Sciatic nerve (tissue), 2 donors: ENCODE measurements at regions not wholly inside any gene's neighbourhood (a gene's known extent, or its start where the extent isn't known, plus 50 kb on each side); places are given as distances from the start of the nearest gene placed in this dataset.
"Not testable (repeated sequence)": the region's sequence is repeated elsewhere in the genome, so short reads cannot be mapped to it uniquely, and the experiment has no call there.

Experiments used
- ATAC-seq: fragments of 200-7000 bp; cut with Tn5 transposase; one replicate; pipeline ENCODE4 v1.9.1; 2020; ENCODE audit warnings: mild to moderate bottlenecking, moderate library complexity
- DNase-seq: peaks from one replicate; pipeline ENCODE4 v3.0.0-alpha.2; 2020; ENCODE audit warnings: low spot score
- intact Hi-C: fragments of 100-400 bp; cut with DNase I; formaldehyde crosslinking; loops from one replicate; pipeline ENCODE4 v1.14.2; 2022
- donor health status: DM: no; HTN: no; CAD: no.
- donor health status: DM: no; HTN: no; CAD: no.

DNA sequence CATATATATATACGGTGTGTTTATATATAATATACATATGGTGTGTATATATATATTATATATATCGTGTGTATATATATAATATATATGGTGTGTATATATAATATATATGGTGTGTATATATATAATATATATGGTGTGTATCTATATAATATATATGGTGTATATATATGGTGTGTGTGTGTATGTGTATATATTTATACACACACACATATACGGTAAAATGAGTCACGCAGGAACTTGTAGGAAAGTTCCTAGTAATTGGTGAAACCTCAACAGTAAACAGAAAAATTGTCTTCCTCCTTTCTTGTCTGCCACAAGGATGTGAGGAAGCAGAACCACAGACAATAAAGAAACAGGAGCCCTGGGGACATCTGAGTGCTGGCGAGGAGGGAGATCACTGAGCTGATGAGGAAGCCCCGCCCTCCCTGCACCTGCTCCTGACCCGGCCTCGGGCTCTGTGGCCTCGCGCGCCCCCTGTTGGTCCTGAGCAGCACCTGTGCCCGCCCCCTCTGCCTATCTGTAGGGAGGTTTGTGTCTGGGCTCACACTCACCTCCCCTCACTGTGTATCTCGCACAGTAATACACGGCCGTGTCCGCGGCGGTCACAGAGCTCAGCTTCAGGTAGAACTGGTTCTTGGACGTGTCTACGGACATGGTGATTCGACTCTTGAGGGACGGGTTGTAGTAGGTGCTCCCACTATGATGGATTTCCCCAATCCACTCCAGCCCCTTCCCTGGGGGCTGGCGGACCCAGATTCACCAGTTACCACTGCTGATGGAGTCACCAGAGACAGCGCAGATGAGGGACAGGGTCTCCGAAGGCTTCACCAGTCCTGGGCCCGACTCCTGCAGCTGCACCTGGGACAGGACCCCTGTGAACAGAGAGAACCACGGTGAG lies 1079.4 kb downstream of the TMEM121 start:
- DNase-seq (no peak), ATAC-seq (no peak)
- intact Hi-C loops, result no loop called here

- intact Hi-C loops, result no loop called here
- DNase-seq, result no peak
- ATAC-seq, result no peak
Measured at GRCh38 chr14:106606936-106607335, 1080.6 kb downstream of the TMEM121 start.

GRCh38 chr14:106610691-106611090 lies 1084.3 kb downstream of the TMEM121 start:
- intact Hi-C loops, result no loop called here
- ATAC-seq (no peak), DNase-seq (no peak)

DNA sequence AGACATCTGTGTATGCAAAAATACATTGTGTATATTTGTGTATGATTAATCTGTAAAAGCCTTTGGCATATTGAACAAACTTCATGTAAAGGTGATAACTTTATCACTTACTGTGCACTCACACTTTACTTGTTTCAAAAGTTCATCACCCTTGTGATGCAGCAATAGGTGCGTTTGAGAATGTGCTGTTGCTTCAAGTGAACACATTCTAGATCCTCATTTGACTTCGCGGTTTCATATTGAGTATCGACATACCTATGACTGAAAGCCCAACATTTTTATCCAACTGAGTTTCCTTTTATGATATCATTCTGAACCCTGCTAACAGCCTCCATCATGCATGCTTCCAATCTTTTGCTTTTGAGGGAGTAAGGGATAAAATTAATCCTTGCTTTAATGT lies 1086.9 kb downstream of the TMEM121 start:
- intact Hi-C loops, result no loop called here
- DNase-seq (no peak), ATAC-seq (no peak)

DNA sequence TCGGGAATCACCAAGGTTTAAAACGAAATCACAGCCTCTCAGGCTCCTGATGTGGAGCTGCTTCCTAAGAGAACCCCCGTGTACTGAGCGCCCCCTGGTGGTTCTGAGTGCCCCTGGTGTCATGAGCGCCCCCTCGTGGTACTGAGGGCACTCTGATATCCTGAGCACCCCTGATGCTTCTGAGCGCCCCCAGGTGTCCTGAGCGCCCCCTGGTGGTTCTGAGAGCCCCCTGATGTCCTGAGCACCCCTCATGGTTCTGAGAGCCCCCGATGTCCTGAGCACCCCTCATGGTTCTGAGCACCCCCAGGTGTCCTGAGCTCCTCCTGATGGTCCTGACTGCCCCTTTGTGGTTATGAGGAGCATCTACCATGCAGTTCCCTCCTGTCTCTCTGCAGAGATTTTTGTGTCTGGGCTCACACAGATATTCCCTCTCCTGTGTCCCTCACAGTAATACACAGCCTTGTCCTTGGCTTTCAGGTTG lies 1092.1 kb downstream of the TMEM121 start:
- intact Hi-C loops, ATAC-seq: not testable (repeated sequence)
- DNase-seq, result peak; percentile 62

DNA sequence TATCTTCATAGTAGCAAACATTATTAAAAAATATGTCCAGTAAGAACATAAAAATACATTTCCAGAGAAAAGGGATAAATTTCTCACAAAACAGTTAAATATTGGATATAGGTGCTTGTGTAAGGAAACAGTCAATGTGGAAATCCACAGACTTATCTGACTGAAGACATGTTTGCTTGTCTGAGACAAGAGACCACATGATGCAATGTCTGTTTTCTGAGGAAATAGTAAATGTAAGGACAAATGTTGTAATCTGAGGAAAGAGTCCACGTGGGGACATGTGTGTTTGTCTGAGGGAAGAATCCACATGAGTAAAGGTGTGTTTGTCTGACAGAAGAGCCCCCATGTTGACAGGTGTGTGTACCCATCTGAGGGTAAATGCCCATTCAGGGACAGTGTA lies 1093.2 kb downstream of the TMEM121 start:
- DNase-seq, result no peak
- intact Hi-C loops, result no loop called here
- ATAC-seq, result no peak

DNA sequence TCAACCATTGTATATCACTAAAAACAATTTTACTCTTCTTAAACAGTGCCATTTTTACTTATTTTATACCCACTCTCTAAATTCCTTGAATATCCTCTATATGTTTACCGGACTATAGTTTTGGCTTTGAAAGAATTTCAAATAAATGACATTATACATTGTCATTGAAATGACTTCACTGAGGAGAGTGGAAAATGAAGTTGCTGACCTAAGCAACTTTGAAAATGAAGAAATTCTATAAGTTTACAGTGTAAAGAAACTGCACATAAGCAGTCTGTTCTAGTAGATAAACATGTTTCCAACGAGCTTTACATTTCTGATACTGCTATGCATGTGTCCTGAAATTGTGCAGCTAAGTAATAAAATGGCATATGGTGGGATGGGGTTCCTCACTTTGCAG lies 1094.0 kb downstream of the TMEM121 start:
- intact Hi-C loops, result no loop called here
- ATAC-seq (no peak), DNase-seq (no peak)

GRCh38 chr14:106622200-106622745 lies 1095.9 kb downstream of the TMEM121 start:
- intact Hi-C loops, result no loop called here
- DNase-seq (no peak), ATAC-seq (no peak)

DNA sequence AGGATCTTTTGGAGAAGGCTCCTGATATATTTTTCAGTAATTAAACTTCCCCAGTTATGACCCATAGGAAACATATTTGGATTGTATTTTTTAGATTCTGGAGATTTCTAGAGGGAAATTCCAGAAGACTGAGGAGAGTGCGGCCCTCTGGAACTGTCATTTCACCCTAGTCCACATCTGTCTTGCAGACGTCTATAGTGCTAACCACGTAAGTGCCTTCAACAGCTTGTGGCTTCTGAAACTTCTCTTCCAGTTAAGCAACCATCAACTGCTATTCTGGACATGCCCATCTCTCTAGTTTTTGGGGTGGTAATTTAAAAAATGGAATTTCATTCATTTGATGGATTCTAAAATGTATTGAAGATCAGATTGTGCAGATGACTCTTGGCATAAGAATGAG lies 1098.8 kb downstream of the TMEM121 start:
- no peak for DNase-seq
- intact Hi-C loops, result no loop called here
- ATAC-seq, result no peak

- DNase-seq, intact Hi-C loops, ATAC-seq: not testable (repeated sequence)
Measured at GRCh38 chr14:106626469-106626868, 1100.1 kb downstream of the TMEM121 start.

DNA sequence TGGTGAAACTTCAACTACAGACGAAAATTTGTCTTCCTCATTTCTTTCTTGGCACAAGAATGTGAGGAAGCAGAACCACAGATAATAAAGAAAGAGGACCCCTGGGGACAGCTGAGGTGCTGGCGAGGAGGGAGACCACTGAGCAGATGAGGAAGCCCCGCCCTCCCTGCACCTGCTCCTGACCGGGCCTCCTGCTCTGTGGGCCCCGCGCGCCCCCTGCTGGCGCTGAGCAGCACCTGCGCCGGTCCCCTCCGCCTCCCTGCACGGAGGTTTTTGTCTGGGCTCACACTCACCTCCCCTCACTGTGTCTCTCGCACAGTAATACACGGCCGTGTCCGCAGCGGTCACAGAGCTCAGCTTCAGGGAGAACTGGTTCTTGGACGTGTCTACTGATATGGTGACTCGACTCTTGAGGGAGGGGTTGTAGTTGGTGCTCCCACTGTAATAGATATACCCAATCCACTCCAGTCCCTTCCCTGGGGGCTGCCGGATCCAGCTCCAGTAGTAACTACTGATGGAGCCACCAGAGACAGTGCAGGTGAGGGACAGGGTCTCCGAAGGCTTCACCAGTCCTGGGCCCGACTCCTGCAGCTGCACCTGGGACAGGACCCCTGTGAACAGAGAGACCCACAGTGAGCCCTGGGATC lies 1100.7 kb downstream of the TMEM121 start:
- intact Hi-C loops, ATAC-seq, DNase-seq: not testable (repeated sequence)

DNA sequence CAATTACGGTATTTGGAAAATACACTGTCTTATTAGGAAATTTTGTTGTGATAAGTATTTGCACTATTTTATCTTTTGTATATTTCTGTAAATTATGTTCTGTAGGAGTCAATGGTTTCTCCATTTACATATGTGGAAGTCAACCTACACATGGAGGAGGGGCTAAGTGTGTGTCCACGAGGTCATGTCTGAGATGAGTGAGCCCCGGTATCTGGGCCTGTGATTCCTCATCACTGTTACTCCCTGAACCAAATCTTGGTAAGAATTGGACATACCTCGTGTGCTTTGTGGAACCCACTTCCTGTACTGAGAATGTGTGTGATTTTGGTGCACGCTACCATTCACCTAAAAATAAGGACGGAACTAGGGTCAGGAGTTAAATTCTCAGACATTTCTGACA lies 1105.5 kb downstream of the TMEM121 start:
- ATAC-seq, result no peak
- no peak for DNase-seq
- intact Hi-C loops, result no loop called here

GRCh38 chr14:106633721-106634120 lies 1107.3 kb downstream of the TMEM121 start:
- DNase-seq, result no peak
- intact Hi-C loops, result no loop called here
- no peak for ATAC-seq

DNA sequence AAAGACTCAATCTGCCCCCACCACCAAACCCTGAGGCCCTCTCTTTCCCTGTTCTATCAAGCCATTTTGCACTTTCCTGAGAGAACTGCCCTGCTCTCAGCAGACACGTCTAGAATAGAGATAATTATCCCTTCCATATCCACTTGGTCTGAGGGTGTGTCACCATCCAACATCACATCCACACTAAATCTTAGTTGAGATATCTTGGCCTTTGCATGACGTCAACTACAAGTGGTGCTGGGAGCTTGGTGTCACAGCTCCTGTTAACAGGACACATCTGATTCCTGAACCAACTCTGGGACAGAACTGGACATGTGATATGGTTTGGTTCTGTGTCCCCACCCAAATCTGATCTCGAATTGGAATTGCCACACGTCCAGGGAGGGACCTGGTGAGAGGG lies 1109.2 kb downstream of the TMEM121 start:
- no peak for ATAC-seq
- DNase-seq, result no peak
- intact Hi-C loops, result no loop called here

DNA sequence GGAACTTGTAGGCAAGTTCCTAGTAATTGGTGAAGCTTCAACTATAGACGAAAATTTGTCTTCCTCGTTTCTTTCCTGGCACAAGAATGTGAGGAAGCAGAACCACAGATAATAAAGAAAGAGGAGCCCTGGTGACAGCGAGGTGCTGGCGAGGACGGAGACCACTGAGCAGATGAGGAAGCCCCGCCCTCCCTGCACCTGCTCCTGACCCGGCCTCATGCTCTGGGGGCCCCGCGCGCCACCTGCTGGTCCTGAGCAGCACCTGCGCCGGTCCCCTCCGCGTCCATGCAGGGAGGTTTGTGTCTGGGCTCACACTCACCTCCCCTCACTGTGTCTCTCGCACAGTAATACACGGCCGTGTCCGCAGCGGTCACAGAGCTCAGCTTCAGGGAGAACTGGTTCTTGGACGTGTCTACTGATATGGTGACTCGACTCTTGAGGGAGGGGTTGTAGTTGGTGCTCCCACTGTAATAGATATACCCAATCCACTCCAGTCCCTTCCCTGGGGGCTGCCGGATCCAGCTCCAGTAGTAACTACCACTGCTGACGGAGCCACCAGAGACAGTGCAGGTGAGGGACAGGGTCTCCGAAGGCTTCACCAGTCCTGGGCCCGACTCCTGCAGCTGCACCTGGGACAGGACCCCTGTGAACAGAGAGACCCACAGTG lies 1112.5 kb downstream of the TMEM121 start:
- ATAC-seq, DNase-seq, intact Hi-C loops: not testable (repeated sequence)

GRCh38 chr14:106642090-106642489 lies 1115.7 kb downstream of the TMEM121 start:
- no peak for ATAC-seq
- intact Hi-C loops, result no loop called here
- no peak for DNase-seq

DNA sequence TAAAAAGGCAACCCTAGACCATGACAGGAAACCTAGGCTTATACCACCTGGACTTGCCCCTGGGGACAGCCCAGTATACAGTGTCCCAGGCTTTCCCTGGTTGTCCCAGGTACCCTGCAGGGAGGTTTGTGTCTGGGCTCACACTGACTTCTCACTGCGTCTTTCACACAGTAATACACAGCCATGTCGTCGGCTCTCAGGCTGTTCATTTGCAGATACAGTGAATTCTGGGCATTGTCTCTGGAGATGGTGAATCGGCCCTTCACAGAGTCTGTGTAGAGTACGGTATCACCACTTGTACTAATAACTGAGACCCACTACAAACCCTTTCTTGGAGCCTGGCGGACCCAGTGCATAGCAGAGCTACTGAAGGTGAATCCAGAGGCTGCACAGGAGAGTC lies 1116.6 kb downstream of the TMEM121 start:
- intact Hi-C loops, ATAC-seq, DNase-seq: not testable (repeated sequence)

- DNase-seq, ATAC-seq, intact Hi-C loops: not testable (repeated sequence)
Measured at GRCh38 chr14:106648874-106649273, 1122.5 kb downstream of the TMEM121 start.

GRCh38 chr14:106651016-106651415 lies 1124.6 kb downstream of the TMEM121 start:
- intact Hi-C loops, result no loop called here
- ATAC-seq (no peak), DNase-seq (no peak)
